ENCODE measurements at regions not wholly inside any gene's neighbourhood (a gene's known extent, or its start where the extent isn't known, plus 50 kb on each side); places are given as distances from the start of the nearest gene placed in this dataset.

GRCh38 chr3:159624616-159625015 lies 364.0 kb upstream of the IL12A start:
- Histone ChIP-seq H3K36me3 (no peaks in the 10 kb centered on the region), H3K27me3 (no peaks in the 10 kb centered on the region), H3K4me3 (no peak overlapping the region), H3K4me1 (no peaks in the 10 kb centered on the region), H3K9me3 (no peaks in the 10 kb centered on the region), H3K27ac (no peak overlapping the region)
- intact Hi-C loops (cut with DNase I): no loop called here
- TF ChIP-seq POLR2A (IDR thresholded peaks at IDR 0.05) (no peak), CTCF (IDR thresholded peaks at IDR 0.05) (no peak)
- WGBS, 2 donors: 49 to 54% methylated on average over 2 of the region's 2 CpGs
- no peak for DNase-seq

- no peaks in the 10 kb centered on the region for H3K36me3 ChIP-seq
- no peak overlapping the region for H3K27ac ChIP-seq
- H3K27me3 ChIP-seq: no peaks in the 10 kb centered on the region
- 92 to 94% methylated on average over 4 of the region's 4 CpGs for WGBS, 2 donors
- no peak for TF ChIP-seq CTCF (IDR thresholded peaks at IDR 0.05)
- TF ChIP-seq POLR2A (IDR thresholded peaks at IDR 0.05): no peak
- DNase-seq: no peak
- no peaks in the 10 kb centered on the region for H3K9me3 ChIP-seq
- intact Hi-C loops (cut with DNase I): no loop called here
- H3K4me3 ChIP-seq: no peak overlapping the region
- no peaks in the 10 kb centered on the region for H3K4me1 ChIP-seq
These were observed 363.0 kb upstream of the IL12A start for GRCh38 chr3:159625594-159625993.

- no peaks in the 10 kb centered on the region for H3K9me3 ChIP-seq
- WGBS, 2 donors: 33 to 38% methylated on average over 1 of the region's 1 CpG
- no peaks in the 10 kb centered on the region for H3K27me3 ChIP-seq
- no peaks in the 10 kb centered on the region for H3K4me1 ChIP-seq
- no peak for TF ChIP-seq CTCF (IDR thresholded peaks at IDR 0.05)
- no peak for TF ChIP-seq POLR2A (IDR thresholded peaks at IDR 0.05)
- DNase-seq: no peak
- H3K27ac ChIP-seq: no peak overlapping the region
- no peaks in the 10 kb centered on the region for H3K36me3 ChIP-seq
- H3K4me3 ChIP-seq: no peak overlapping the region
- intact Hi-C loops (cut with DNase I): no loop called here
These were observed 362.0 kb upstream of the IL12A start for GRCh38 chr3:159626598-159626997.

- no peak overlapping the region for H3K4me3 ChIP-seq
- 89 to 92% methylated on average over 2 of the region's 2 CpGs for WGBS, 2 donors
- no peak for TF ChIP-seq POLR2A (IDR thresholded peaks at IDR 0.05)
- DNase-seq: no peak
- no peak overlapping the region for H3K27ac ChIP-seq
- no peaks in the 10 kb centered on the region for H3K9me3 ChIP-seq
- no peaks in the 10 kb centered on the region for H3K36me3 ChIP-seq
- no peaks in the 10 kb centered on the region for H3K27me3 ChIP-seq
- intact Hi-C loops (cut with DNase I): no loop called here
- H3K4me1 ChIP-seq: no peaks in the 10 kb centered on the region
These were observed 361.4 kb upstream of the IL12A start for GRCh38 chr3:159627229-159627628.

GRCh38 chr3:159627634-159628033 lies 361.0 kb upstream of the IL12A start:
- Histone ChIP-seq H3K27me3 (no peaks in the 10 kb centered on the region), H3K9me3 (no peaks in the 10 kb centered on the region), H3K4me1 (no peaks in the 10 kb centered on the region), H3K4me3 (no peak overlapping the region), H3K36me3 (no peaks in the 10 kb centered on the region), H3K27ac (no peak overlapping the region)
- DNase-seq: no peak
- TF ChIP-seq CTCF (IDR thresholded peaks at IDR 0.05) (no peak), POLR2A (IDR thresholded peaks at IDR 0.05) (no peak)
- intact Hi-C loops (cut with DNase I): no loop called here
- 73 to 77% methylated on average over 4 of the region's 4 CpGs for WGBS, 2 donors

- Histone ChIP-seq H3K4me3 (no peak overlapping the region), H3K27me3 (no peaks in the 10 kb centered on the region), H3K4me1 (no peaks in the 10 kb centered on the region), H3K27ac (no peak overlapping the region), H3K9me3 (no peaks in the 10 kb centered on the region), H3K36me3 (no peaks in the 10 kb centered on the region)
- 82 to 83% methylated on average over 1 of the region's 1 CpG for WGBS, 2 donors
- intact Hi-C loops (cut with DNase I): no loop called here
- TF ChIP-seq CTCF (IDR thresholded peaks at IDR 0.05) (no peak), POLR2A (IDR thresholded peaks at IDR 0.05) (no peak)
- no peak for DNase-seq
These were observed 359.1 kb upstream of the IL12A start for GRCh38 chr3:159629329-159630084.
